GM21526 (cell line): ENCODE measurements at regions not wholly inside any gene's neighbourhood (a gene's known extent, or its start where the extent isn't known, plus 50 kb on each side); places are given as distances from the start of the nearest gene placed in this dataset.

ENCODE experiments used
- ATAC-seq: cut with Tn5 transposase; IDR thresholded peaks from one replicate; pipeline ENCODE4 v1.9.1; 2021; ENCODE audit warnings: moderate library complexity; ENCODE audit not compliant: unreplicated experiment, low FRiP score

DNA sequence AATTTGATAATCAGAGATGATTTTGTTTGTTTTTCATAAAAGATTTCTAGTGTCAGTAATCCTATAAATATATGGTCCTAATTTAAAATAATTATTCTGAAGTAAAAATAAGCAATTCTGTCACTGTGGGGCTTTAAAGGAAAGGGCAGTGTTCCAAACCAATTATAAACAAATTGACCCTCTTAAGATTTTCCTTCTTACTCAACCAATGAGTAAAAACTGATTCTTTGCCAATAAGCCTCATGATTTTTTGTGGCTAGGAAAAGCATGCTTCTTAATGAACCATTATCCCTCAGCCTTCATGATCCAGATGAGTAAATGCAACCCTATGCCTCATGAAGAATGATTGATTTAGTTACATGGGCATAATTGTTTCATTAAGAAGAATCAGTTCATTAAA lies 1010.4 kb downstream of the ADGRL3 start:
- ATAC-seq: no peak

DNA sequence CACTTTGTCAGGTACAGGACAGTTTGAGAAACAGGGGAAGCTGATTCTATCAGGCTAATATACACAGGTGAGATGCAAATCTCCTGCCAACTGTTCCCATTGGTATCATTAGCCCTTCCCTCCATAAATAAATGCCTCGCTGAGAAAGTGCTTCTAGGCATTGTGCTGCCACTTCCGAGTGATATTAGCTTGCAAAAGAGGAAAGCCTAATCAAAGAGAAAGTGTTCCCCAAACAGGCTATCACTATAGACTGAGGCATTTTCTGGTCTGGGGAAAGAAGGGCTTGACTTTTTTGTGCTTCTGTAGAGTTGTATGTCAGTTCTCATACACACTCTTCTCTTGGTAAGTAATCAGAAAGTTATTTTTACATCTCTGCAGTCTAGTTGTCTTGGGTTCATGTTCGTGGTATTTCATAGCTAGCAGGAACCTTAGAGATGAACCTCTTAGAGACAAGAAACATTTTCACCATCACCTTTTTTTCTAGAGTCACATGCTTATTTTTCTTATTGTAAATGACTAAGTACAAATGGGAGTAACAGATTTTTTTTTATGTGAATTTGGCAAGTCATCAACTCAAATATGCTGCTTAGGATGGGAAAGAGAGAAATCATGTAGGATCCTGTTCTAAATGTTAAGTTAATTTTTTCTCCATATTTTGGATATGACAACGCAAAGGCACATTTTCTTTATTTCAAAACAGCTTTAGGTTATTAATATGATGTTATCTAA lies 1009.8 kb downstream of the ADGRL3 start:
- no peak for ATAC-seq

DNA sequence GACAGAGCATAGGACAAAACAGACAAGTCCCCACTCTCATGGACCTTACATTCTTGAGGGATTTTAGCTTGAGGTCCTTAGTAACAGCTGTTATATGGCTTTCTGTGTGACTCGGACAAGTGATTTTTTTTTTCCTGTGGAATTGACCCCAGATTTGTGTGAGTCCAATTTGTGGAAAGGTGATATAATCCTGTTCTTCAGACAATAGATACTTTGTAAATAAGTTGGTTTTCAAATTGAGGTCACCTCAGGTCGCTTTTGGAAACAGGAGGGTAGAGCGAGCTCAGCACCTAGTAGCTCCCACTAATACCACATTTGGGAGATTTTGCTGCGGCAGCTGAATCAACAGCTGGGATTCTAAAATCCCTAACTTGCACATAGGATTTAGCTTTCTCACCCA lies 1008.8 kb downstream of the ADGRL3 start:
- no peak for ATAC-seq

DNA sequence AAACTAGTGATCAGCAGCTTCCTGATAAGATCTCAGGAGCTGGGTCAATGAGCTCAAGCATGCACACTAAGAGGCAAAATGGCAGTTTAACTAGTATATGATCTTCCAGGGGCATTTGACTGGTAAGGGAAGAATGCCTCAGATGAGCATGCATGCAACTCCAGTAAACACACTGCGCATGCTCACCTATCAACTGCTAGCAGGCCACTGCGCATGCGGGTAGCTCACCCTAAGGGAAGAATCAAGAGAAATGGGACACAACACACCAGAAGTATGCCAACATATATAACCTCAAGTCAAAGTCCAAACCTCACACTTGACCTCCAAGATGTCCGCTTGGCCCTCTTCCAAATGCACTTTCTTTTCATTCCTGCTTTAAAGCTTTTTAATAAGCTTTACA lies 1004.0 kb downstream of the ADGRL3 start:
- no peak for ATAC-seq

DNA sequence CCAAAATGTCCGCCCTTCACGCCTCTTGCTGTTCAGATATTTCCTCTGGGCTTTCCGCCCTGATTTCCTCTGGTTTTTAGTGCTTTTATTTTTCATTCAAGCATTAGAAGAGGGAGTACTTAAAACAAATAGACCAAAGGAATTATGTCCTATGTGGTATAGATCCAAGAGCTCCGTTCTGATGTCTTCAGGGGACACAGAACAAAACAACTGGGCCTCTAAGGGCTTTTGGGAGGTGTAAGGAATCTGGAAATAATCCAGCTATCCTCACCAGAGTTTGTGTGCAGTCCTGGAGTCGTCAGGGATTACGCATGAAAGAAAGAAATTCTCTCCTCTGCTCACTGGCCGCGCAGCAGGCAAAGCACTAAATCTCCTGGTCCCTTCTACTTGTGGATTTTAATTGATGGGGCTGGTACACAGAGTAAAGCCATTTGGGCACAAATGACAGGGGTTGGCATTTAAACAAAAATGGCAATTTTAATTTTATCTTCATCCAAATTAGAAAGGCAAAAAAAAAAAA lies 999.2 kb downstream of the ADGRL3 start:
- ATAC-seq: no peak

DNA sequence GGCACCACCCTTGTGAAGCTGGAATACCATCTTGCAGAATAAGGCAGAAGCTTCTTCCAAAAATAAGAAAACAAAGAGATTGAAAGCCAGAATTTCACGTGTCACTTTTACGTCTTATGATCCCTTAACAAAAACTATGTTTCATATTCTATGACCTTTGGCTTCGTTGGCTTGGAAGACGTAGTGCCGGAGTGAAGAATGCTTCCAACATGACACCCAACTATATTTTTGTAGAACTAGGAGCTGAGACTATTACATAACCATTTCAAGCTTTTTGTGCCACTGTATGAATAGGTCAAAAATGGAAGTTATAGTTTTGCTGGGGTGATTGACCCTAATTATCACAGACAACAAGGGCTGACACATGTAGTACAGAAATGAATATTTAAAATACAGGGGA lies 996.2 kb downstream of the ADGRL3 start:
- no peak for ATAC-seq

DNA sequence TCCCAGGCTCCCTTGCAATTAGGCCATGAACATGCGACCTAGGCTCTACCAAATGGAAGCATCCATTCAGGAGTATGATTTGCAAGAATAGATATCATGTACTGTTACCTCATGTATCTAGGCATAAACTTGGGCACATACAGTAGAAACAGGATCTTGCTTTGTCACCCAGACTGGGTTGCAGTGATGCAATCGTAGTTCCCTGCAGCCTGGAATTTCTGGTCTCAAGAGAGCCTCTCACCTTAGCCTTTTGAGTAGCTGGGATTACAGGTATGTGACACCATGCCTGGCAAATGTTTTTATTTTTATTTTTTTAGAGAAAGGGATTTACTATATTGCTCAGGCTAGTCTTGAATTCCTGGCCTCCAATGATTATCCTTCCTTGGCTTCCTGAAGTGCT lies 994.2 kb downstream of the ADGRL3 start:
- ATAC-seq: no peak

DNA sequence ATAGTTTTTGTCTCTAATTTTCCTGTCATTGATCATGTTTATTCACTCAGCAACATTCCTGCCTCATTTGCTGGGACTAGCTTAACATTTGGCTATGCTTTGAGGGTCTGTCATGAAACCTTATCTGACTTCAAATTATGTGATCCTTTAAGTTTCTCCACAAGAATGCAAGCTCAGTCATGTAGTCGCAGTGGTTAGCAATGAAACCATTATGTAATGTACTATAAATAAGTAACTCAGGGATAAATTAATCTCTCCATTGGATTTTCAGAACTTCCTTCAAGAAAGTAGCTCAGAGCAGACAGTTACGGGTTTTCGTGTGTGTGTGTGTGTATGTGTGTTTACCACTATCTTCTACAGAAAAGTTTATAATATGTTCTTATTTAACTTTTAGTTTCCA lies 993.6 kb downstream of the ADGRL3 start:
- no peak for ATAC-seq

DNA sequence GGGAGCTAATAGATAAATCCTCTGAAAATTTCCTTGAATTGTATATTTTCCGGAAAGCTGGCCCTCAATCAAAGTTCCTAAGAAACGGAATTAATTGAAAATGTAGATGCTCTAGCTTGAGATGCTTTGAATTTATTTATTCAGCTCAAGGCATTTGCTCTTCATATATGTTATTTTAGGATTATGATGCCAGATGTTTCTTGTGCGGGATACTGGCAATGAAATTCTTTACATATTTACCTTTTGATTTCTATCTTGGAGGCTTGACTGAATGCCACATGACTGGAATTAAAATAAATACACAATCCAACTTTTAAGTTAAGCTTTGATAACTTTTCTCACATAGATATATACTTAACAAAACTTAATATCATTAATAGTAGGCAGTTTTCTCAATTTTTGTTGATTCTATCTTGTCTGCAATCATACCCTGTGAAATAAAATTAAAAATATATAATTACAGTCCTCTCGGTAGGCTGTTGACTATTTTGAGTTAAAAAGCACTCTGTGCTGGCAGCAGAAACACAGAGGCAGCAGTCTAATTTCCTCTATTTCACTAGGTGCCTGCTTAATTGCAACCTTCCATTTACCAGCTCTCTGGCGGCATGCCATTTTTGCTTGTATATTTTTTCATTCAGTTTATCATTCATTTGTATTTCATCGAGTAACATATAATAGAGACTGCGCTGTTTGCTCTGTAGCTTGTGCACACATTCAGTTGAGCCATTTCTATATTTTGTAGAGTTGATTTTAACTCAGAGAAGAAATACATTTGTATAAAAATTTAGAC lies 991.5 kb downstream of the ADGRL3 start:
- ATAC-seq: no peak

DNA sequence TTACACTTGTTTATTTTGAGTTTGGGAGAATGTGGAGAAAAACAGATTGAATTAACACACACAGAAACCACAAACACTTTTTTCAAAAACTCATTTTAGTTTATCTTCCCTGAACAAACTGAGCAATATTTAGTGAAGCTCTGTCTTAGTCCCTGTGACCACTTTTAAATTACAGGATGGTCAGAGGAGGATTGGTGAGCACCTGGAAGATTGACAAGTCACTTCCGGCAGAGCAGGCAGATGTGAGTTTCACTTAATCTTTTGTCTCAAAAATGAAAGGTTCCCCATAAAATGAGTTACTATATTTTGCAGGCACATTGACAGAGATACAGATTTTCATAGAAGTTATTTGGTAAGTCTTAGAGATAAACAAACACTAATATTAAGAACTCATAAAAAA lies 970.1 kb downstream of the ADGRL3 start:
- no peak for ATAC-seq

DNA sequence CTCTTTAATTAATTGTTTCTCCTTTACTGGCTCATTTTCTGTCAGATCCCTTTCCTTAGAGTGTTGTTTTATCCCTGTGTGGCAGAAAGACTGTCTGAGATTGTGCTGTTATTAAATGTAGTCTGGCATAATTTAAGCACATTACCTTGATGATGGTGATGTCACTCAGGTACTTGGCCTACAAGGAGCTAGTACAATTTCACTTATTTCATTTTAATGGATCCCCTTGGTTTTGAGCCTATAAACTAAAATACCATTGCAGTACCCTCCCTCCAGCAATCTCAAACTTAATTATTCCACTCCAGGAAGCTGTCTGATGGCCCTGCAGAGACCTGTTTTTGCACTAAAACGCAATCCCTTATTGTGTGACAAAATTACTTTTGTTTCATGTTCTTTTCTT lies 968.6 kb downstream of the ADGRL3 start:
- ATAC-seq: no peak

DNA sequence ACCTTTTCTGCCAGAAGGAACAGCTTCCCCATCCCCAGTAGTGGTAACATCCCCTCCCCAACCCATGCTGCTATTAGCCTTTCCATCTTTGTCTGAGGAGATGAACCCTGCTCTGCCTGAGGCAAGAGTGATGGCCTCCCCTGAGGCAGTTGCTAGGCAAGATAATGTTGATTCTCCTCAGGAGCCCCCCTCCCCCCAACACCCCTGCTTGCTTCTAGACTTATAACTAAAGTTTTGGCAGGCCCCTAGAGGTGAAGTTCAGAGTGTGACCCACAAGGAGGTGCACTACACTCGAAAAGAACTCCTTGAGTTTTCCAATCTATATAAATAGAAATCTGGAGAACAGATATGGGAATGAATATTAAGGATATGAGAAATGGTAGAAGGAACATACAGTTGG lies 962.5 kb downstream of the ADGRL3 start:
- no peak for ATAC-seq

DNA sequence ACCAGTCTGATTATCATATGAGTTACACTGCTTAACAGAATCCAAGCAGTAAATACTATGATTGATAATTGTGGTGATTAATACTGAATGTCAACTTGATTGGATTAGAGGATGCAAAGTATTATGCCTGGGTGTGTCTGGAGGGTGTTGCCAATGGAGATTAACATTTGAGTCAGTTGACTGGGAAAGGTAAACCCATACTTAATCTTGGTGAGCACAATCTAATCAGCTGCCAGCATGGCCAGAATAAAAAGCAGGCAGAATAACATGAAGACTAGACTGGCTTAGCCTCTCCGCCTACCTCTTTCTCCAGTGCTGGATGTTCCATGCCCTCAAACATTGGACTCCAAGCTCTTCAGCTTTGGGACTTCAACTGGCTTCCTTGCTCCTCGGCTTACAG lies 961.3 kb downstream of the ADGRL3 start:
- ATAC-seq: no peak

DNA sequence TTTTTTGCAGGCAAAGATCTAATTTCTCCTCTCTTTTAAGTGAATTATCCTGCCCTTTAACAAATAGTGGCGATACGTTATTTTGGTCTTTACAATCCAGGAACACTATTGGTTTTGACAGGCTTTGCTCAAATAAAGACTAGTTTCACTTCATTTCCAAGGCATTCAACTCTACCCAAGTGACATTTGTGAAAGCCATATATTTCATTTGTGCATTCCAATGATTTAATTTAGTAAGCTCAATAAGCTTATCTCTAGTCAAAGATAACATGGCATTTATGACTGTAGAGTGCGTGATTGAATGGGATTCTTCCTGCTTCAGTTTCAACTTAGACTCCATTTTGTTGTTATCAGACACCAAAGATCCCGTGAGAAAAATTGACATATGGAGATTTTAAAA lies 959.8 kb downstream of the ADGRL3 start:
- ATAC-seq: no peak

DNA sequence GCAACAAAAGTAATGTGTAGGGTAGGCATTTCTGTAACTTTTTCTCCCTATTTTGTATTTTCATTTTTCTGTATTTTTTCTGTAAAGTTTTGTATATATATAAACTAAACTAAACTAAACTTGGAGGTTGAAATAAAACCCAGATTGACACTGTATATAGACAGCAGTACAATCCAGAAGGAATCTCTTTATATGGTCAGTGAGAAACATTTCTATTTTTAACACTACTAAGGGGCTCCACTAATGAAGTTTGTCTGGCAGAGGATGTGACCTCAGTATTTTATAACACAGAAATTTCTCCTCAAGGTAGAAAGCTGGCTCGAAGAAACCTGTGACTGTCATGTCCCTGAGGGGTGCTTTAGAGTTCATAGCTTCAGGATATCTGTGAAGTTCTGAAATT lies 959.2 kb downstream of the ADGRL3 start:
- no peak for ATAC-seq

DNA sequence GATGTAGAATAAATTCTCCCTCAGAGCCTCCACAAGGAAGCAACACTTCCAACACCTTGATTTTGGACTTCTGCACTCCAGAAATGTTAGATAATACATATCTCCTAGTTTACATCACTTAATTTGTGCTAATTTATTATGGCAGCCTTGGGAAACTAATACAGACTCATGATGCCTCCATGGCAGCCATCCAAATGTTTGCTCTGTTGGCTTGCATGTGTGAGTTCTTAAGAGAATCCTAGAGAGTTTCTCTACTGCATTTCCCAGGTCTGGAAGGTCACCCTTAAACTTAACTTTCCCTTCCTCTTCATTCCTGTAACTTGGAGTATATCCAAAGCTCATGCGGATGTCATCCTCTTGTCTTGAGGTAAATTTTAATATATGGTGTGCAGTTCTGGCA lies 956.1 kb downstream of the ADGRL3 start:
- no peak for ATAC-seq

DNA sequence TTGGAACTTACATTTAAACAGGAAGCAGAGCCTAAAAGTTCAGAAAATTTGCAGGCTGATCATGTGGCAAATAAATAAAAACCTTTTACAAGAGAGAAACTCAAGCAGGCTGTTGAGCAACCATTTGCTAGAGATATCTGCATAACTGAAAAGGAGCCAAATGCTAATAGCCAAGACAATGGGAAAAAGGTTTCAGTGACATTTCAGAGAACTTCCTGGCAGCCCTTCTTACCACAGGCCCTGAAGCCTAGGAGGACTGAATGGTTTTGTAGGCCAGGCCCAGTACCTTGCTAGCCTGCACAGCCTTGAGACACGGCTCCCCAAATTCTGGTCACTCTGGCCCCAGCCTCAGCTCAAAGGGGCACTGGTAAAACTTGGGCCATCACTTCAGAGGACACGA lies 945.1 kb downstream of the ADGRL3 start:
- ATAC-seq: no peak

DNA sequence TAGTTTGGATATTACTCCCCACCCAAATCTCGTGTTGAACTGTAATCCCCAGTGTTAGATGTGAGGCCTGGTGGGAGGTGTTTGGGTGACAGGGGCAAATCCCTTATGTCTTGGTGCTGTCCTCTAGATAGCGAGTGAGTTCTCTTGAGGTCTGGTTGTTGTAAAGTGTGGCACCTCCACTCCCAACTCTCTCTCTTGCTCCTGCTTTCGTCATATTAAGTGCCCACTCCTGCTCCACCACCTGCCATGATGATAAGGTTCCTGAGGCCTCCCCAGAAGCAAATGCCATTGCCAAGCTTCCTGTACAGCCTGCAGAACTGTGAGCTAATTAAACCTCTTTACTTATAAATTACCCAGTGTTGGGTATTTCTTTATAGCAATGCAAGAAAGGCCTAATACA lies 944.3 kb downstream of the ADGRL3 start:
- ATAC-seq: no peak

DNA sequence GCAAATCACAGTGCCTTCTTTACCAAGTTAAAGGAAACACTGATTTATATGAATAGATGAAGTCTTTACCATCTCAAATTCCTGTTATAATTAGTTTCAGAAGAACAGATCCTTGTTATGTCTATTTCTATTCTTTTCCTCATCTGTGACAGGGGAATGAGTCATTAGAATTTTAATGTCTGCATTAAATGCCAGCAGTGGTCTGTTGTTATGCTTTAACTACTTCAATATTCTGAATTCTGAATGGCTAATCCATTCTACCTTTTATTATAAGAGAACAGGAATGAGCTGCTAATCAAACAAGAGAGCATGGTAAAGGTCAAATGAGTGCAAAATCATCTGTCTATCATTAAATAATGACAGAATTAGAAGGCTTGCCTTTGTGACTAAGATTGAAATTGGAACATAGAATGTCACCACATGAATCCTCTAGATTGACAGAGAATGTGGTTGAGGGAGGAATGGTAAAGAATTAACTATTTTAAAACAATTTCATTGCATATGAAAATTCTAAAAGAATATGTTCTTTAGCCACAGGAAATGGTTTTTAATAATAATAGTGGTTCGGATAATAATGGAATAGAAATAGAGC lies 935.5 kb downstream of the ADGRL3 start:
- ATAC-seq: no peak

DNA sequence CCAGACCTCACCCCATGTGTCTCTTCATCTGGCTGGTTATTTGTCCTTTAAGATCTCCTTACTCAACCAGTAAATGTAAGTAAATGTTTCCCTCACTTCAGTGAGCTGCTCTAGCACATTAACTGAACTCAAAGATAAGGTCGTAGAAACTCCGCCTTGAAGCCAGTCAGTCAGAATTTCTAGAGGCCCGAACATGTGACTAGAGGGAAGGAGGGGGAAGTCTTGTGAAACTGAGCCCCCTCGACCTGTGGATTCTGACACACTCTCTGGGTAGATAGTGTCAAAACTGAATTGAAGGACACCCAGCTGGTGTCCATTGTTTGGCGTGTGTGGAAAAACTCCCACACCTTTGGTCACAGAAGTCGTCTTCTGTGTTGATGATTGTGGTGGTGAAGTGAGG lies 933.9 kb downstream of the ADGRL3 start:
- ATAC-seq: no peak

DNA sequence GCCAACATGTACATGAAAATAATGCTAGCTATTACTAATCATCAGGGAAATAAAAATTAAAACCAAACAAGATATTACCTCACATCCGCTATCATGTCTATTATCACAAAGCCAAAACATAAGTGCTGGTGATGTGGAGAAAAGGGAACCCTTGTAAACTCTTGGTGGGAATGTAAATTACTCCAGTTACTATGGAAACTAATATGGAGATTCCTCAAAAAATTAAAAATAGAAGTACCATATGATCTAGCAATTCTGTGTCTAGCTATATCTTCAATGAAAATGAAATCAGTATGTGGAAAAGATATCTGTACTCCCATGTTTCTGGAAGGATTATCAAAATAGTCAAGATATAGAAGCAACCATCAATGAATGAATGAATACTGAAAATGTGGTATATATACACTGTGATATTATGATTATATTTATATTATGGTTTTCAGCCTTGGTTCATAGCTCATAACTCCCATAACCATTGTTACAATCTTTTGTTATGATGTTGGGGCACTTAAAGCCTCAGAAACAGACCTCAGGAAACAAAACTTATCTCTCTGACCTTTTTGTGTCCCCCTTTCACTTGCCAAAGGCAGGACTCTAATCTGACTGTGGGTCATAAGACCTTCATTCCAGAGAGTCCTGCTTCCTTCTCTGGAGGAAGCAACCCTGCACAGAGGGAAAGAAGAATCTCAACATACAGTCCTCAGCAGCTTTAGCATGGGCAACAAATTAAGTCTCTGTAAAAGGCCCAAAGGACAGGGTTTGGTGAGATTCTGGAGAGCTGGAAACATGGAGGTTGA lies 933.2 kb downstream of the ADGRL3 start:
- no peak for ATAC-seq
